H1 (cell line): ENCODE measurements at regions not wholly inside any gene's neighbourhood (a gene's known extent, or its start where the extent isn't known, plus 50 kb on each side); places are given as distances from the start of the nearest gene placed in this dataset.

Source experiments
- CTCF ChIA-PET: fragments of 300-600 bp; sonication (Branson Sonifier 250); formaldehyde crosslinking; loops from one replicate; lab custom pipeline; 2021; ENCODE audit not compliant: partially characterized antibody; lab: Charles Lee
- POLR2A ChIA-PET: fragments of 300-600 bp; sonication (Branson Sonifier 250); formaldehyde crosslinking; loops from one replicate; lab custom pipeline; 2021; ENCODE audit warnings: inconsistent platforms; ENCODE audit not compliant: partially characterized antibody; lab: Charles Lee
- DNase-seq, 2 experiments: peaks; one replicate each; pipeline versions ENCODE4 v3.0.0 to v3.0.0-alpha.2; 2010 to 2022; ENCODE audit warnings: low spot score in 2 of 2, low read depth in 1 of 2, mixed read lengths in 1 of 2
- FAIRE-seq: peaks from 2 replicates; lab custom pipeline; 2011; peaks lifted over from hg19 to GRCh38; lab: Jason Lieb, UNC
- H2AFZ ChIP-seq: 2 replicates; pipeline ENCODE4 v1.8.1; 2012; ENCODE audit warnings: low read length, inconsistent platforms
- H2AK5ac ChIP-seq: 2 replicates; pipeline ENCODE4 v1.6.1; 2013; ENCODE audit warnings: low read depth, low read length
- H2BK120ac ChIP-seq: replicated peaks from 2 replicates; pipeline ENCODE3; 2013; ENCODE audit warnings: low read depth, low read length, inconsistent platforms
- H2BK12ac ChIP-seq: 2 replicates; pipeline ENCODE4 v1.6.1; 2013; ENCODE audit warnings: low read depth, low read length
- H2BK15ac ChIP-seq: 2 replicates; pipeline ENCODE4 v1.6.1; 2013; ENCODE audit warnings: low read length
- H2BK20ac ChIP-seq: 2 replicates; pipeline ENCODE4 v1.6.1; 2013; ENCODE audit warnings: low read length
- H2BK5ac ChIP-seq: 2 replicates; pipeline ENCODE4 v1.6.1; 2013; ENCODE audit warnings: low read depth, low read length
- H3K14ac ChIP-seq: 2 replicates; pipeline ENCODE4 v1.6.1; 2013; ENCODE audit warnings: inconsistent platforms; ENCODE audit not compliant: insufficient read length
- H3K18ac ChIP-seq: 2 replicates; pipeline ENCODE4 v1.6.1; 2013; ENCODE audit warnings: low read length; ENCODE audit errors: extremely low read depth
- H3K23ac ChIP-seq: 2 replicates; pipeline ENCODE4 v1.6.1; 2013; ENCODE audit warnings: inconsistent platforms; ENCODE audit not compliant: insufficient read length
- H3K23me2 ChIP-seq: 2 replicates; pipeline ENCODE4 v1.6.1; 2013; ENCODE audit warnings: low read depth, low read length
- H3K27ac ChIP-seq: 2 replicates; pipeline ENCODE4 v1.6.1; 2011; ENCODE audit warnings: low read depth, low read length, inconsistent platforms
- H3K27me3 ChIP-seq, 4 experiments: replicated peaks in 1 of 4; 1 replicate in 1 of 4; 2 replicates in 3 of 4; pipeline versions ENCODE4 v1.6.1 to v1.8.1; 2011 to 2013; ENCODE audit warnings: low read length in 3 of 4, mild to moderate bottlenecking in 3 of 4, inconsistent platforms in 2 of 4, mixed read lengths in 2 of 4, moderate library complexity in 1 of 4; ENCODE audit not compliant: control insufficient read depth in 3 of 4, insufficient read depth in 3 of 4; ENCODE audit errors: extremely low read depth in 1 of 4
- H3K36me3 ChIP-seq, 4 experiments: 2 replicates each; pipeline versions ENCODE4 v1.6.1 to v1.8.1; 2011 to 2013; ENCODE audit warnings: mild to moderate bottlenecking in 4 of 4, low read length in 3 of 4, moderate library complexity in 2 of 4, control low read depth in 1 of 4, inconsistent platforms in 1 of 4; ENCODE audit not compliant: insufficient read depth in 4 of 4, control insufficient read depth in 2 of 4
- H3K4ac ChIP-seq: replicated peaks from 2 replicates; pipeline ENCODE3; 2013; ENCODE audit warnings: low read length, low read depth, mixed read lengths, inconsistent platforms; ENCODE audit not compliant: insufficient read length
- H3K4me1 ChIP-seq, 4 experiments: replicated peaks in 1 of 4; 1 replicate in 1 of 4; 2 replicates in 3 of 4; pipeline versions ENCODE4 v1.6.1 to v1.8.1; 2011 to 2013; ENCODE audit warnings: low read length in 3 of 4, inconsistent platforms in 2 of 4, mixed read lengths in 1 of 4; ENCODE audit not compliant: insufficient read depth in 4 of 4, control insufficient read depth in 3 of 4
- H3K4me2 ChIP-seq, 2 experiments: 2 replicates each; pipeline versions ENCODE4 v1.6.1 to v1.8.1; 2011 to 2013; ENCODE audit warnings: low read depth in 2 of 2, low read length in 2 of 2, control low read depth in 1 of 2, inconsistent platforms in 1 of 2, mild to moderate bottlenecking in 1 of 2; ENCODE audit not compliant: insufficient read depth in 1 of 2
- H3K4me3 ChIP-seq, 4 experiments: fragments of 200-600, 300-600 bp in 1 of 4; sonication (generic), shearing (Covaris generic), sonication (Bioruptor Twin) in 1 of 4; 2 replicates each; pipeline versions ENCODE4 v1.5.1 to v1.8.1; 2011 to 2016; ENCODE audit warnings: low read length in 4 of 4, low read depth in 3 of 4, control low read depth in 2 of 4, inconsistent platforms in 2 of 4, mild to moderate bottlenecking in 2 of 4, mixed read lengths in 1 of 4, moderate library complexity in 1 of 4; ENCODE audit not compliant: insufficient read depth in 2 of 4; ENCODE audit errors: extremely low read depth in 1 of 4
- H3K56ac ChIP-seq: replicated peaks from 2 replicates; pipeline ENCODE3; 2013; ENCODE audit warnings: low read depth, mild to moderate bottlenecking, mixed read lengths, low read length, inconsistent platforms; ENCODE audit not compliant: insufficient read length
- H3K79me1 ChIP-seq: 2 replicates; pipeline ENCODE4 v1.6.1; 2013; ENCODE audit warnings: low read depth, low read length, control low read depth
- H3K79me2 ChIP-seq, 2 experiments: 2 replicates each; pipeline versions ENCODE4 v1.6.1 to v1.8.1; 2012 to 2013; ENCODE audit warnings: low read length in 2 of 2, mild to moderate bottlenecking in 2 of 2, inconsistent platforms in 1 of 2; ENCODE audit not compliant: insufficient read depth in 2 of 2, control insufficient read depth in 1 of 2
- H3K9ac ChIP-seq, 4 experiments: replicated peaks in 1 of 4; 1 replicate in 1 of 4; 2 replicates in 3 of 4; pipeline versions ENCODE4 v1.6.1 to v1.8.1; 2011 to 2013; ENCODE audit warnings: low read depth in 3 of 4, low read length in 3 of 4, control low read depth in 2 of 4, mild to moderate bottlenecking in 2 of 4, moderate library complexity in 2 of 4, inconsistent platforms in 1 of 4; ENCODE audit errors: extremely low read depth in 1 of 4
- H3K9me3 ChIP-seq, 2 experiments: 2 replicates each; pipeline versions ENCODE4 v1.6.1 to v1.8.1; 2012 to 2013; ENCODE audit warnings: mild to moderate bottlenecking in 2 of 2, moderate library complexity in 2 of 2, control low read depth in 1 of 2, inconsistent platforms in 1 of 2, low read depth in 1 of 2, low read length in 1 of 2, mixed read lengths in 1 of 2; ENCODE audit not compliant: insufficient read depth in 2 of 2
- H4K20me1 ChIP-seq, 2 experiments: replicated peaks in 1 of 2; 2 replicates each; pipeline versions ENCODE3 to v1.8.1; 2011 to 2013; ENCODE audit warnings: inconsistent platforms in 2 of 2, low read length in 2 of 2, mild to moderate bottlenecking in 1 of 2; ENCODE audit not compliant: insufficient read depth in 2 of 2, control insufficient read depth in 1 of 2
- H4K5ac ChIP-seq: 2 replicates; pipeline ENCODE4 v1.6.1; 2013; ENCODE audit warnings: low read length, low read depth, mixed read lengths, inconsistent platforms; ENCODE audit not compliant: insufficient read length
- H4K8ac ChIP-seq: 2 replicates; pipeline ENCODE4 v1.8.0; 2013; ENCODE audit warnings: mild to moderate bottlenecking, moderate library complexity, low read length, inconsistent platforms; ENCODE audit not compliant: insufficient read depth; ENCODE audit errors: extremely low read depth
- H4K91ac ChIP-seq: replicated peaks from 2 replicates; pipeline ENCODE3; 2013; ENCODE audit warnings: low read length, mixed read lengths, inconsistent platforms; ENCODE audit not compliant: insufficient read length
- BRCA1 ChIP-seq: IDR thresholded peaks from 2 replicates; pipeline ENCODE4 v1.6.1; 2012; ENCODE audit warnings: low read depth, low read length, improper control_type of control experiment
- CTBP2 ChIP-seq: IDR thresholded peaks from 2 replicates; pipeline ENCODE4 v1.7.0; 2011; ENCODE audit warnings: borderline replicate concordance, mild to moderate bottlenecking, moderate library complexity, mixed read lengths, low read length; ENCODE audit not compliant: insufficient read depth, insufficient read length
- MAX ChIP-seq: IDR thresholded peaks from 2 replicates; pipeline ENCODE4 v1.6.1; 2012; ENCODE audit warnings: inconsistent platforms
- POLR2A ChIP-seq, 2 experiments: IDR thresholded peaks; 1 replicate in 1 of 2; 2 replicates in 1 of 2; pipeline ENCODE4 v1.6.1; 2011; ENCODE audit warnings: low read depth in 2 of 2, low read length in 2 of 2, mild to moderate bottlenecking in 2 of 2; ENCODE audit errors: control extremely low read depth in 1 of 2
- POU5F1 ChIP-seq: IDR thresholded peaks from 2 replicates; pipeline ENCODE4 v1.6.1; 2011; ENCODE audit warnings: low read depth, mild to moderate bottlenecking, low read length, moderate library complexity
- RAD21 ChIP-seq, 2 experiments: IDR thresholded peaks in 1 of 2; conservative IDR thresholded peaks in 1 of 2; 2 replicates each; pipeline ENCODE4 v1.6.1; 2011; ENCODE audit warnings: low read depth in 2 of 2, low read length in 2 of 2, improper control_type of control experiment in 1 of 2, inconsistent platforms in 1 of 2, mild to moderate bottlenecking in 1 of 2, moderate library complexity in 1 of 2
- TAF1 ChIP-seq: IDR thresholded peaks from 2 replicates; pipeline ENCODE4 v1.6.1; 2011; ENCODE audit warnings: mild to moderate bottlenecking, low read depth, low read length
- WGBS, 2 experiments: shearing (Covaris generic) in 1 of 2; methylation state at CpG; one replicate each; pipeline versions ENCODE4 v1.1.6 to v1.1.7; 2013 to 2015; ENCODE audit warnings: low lambda C conversion rate in 2 of 2, mixed read lengths in 2 of 2, inconsistent platforms in 1 of 2, low coverage in 1 of 2, missing lambda C conversion rate in 1 of 2; ENCODE audit not compliant: insufficient replicate concordance in 2 of 2, insufficient coverage in 1 of 2, insufficient read length in 1 of 2; ENCODE audit errors: extremely low coverage in 1 of 2, missing lambda C conversion rate in 1 of 2; 5-methylcytosine and 5-hydroxymethylcytosine counted together

DNA sequence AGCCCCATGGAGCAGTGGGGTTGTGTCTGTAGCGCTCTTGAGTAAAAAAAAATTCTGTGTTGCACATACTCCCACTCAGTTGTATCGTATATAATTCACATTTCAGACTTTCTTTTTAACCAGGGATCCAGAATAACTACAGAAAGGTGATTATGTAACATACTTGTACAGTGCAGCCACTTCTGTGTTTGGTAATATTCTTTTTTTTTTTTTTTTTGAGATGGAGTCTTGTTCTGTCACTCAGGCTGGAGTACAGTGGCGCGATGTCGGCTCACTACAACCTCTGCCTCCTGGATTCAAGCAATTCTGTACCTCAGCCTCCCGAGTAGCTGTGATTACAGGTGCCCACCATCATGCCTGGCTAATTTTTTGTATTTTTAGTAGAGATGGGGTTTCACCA is 82.4 kb upstream of the MACF1 start:
- no peak overlapping the region for H3K27ac ChIP-seq
- DNase-seq: no peak
- POLR2A ChIA-PET: interaction anchor here (1.2 to 1.7 kb wide), 3 partner anchors 15 to 21 kb away, joined by 3 to 5 read pairs (median 5); no protein-coding TSS in a partner anchor
- TF ChIP-seq RAD21 (IDR thresholded peaks at IDR 0.05 in 1 of 2, conservative IDR thresholded peaks at IDR 0.05 in 1 of 2; ENCODE audit: low read depth in 2 of 2, low read length in 2 of 2): no peak
- TF ChIP-seq MAX: no peak
- no peak for TF ChIP-seq POLR2A (IDR thresholded peaks at IDR 0.05; ENCODE audit: control extremely low read depth in 1 of 2, low read depth in 2 of 2, low read length in 2 of 2)
- TF ChIP-seq CTBP2: no peak
- no peak for TF ChIP-seq BRCA1
- no peak for TF ChIP-seq TAF1
- TF ChIP-seq POU5F1: no peak

More for the DNA sequence above, 82.4 kb upstream of the MACF1 start:
- FAIRE-seq: no peak
- H2BK120ac ChIP-seq: no peak overlapping the region
- H3K4me3 ChIP-seq: no peak overlapping the region
- no peak overlapping the region for H3K23ac ChIP-seq
- H4K20me1 ChIP-seq: peaks cover 0 to 11% of the 10 kb centered on the region in 2 experiments
- peaks cover 0 to 14% (median under 1%) of the 10 kb centered on the region in 4 experiments; a peak in 3 of 8 replicates for H3K36me3 ChIP-seq
- no peaks in the 10 kb centered on the region for H3K27me3 ChIP-seq
- H2BK15ac ChIP-seq: no peak overlapping the region
- H3K4ac ChIP-seq: no peak overlapping the region
- H3K23me2 ChIP-seq: no peaks in the 10 kb centered on the region
- no peak overlapping the region for H3K18ac ChIP-seq
- no peak overlapping the region for H3K4me2 ChIP-seq
- no peak overlapping the region for H4K91ac ChIP-seq
- no peaks in the 10 kb centered on the region for H3K9me3 ChIP-seq
- H2AK5ac ChIP-seq: no peak overlapping the region
- H3K14ac ChIP-seq: no peak overlapping the region
- WGBS, 2 experiments: 95% methylated on average over 6 of the region's 6 CpGs; no CpG with 5 or more reads in 1 of the 2 experiments
- H2AFZ ChIP-seq: no peak overlapping the region
- H3K79me2 ChIP-seq: peaks cover 7 to 81% of the 10 kb centered on the region in 2 experiments
- no peaks in the 10 kb centered on the region; the same call in 1 of the 2 replicates for H3K79me1 ChIP-seq
- H4K8ac ChIP-seq: no peak overlapping the region
- H2BK20ac ChIP-seq: no peak overlapping the region
- no peak overlapping the region for H2BK12ac ChIP-seq
- CTCF ChIA-PET: interaction anchor here (0.9 to 2.2 kb wide), 6 partner anchors 10 to 70 kb away, joined by 3 to 13 read pairs (median 5); no protein-coding TSS in a partner anchor
- peaks cover 0 to 3% (median 0%) of the 10 kb centered on the region in 4 experiments; a peak in 3 of 7 replicates for H3K4me1 ChIP-seq
- H3K56ac ChIP-seq: no peak overlapping the region
- H3K9ac ChIP-seq: no peak overlapping the region
- no peak overlapping the region for H4K5ac ChIP-seq
- no peak overlapping the region for H2BK5ac ChIP-seq
